Liver (tissue), 3 donors: ENCODE measurements at regions not wholly inside any gene's neighbourhood (a gene's known extent, or its start where the extent isn't known, plus 50 kb on each side); places are given as distances from the start of the nearest gene placed in this dataset.

Source experiments
- EGR1 ChIP-seq, 2 donors: IDR thresholded peaks; 2 replicates each; pipeline ENCODE4 v1.6.1; 2016 to 2018; ENCODE audit warnings: antibody characterized with exemption in 2 of 2, low read depth in 2 of 2
- FOXA1 ChIP-seq: IDR thresholded peaks from 2 replicates; pipeline ENCODE4 v1.6.1; 2016; ENCODE audit warnings: antibody characterized with exemption
- GABPA ChIP-seq, 2 donors: IDR thresholded peaks in 1 of 2; conservative IDR thresholded peaks in 1 of 2; 2 replicates each; pipeline ENCODE4 v1.6.1; 2016; ENCODE audit warnings: antibody characterized with exemption in 2 of 2, mild to moderate bottlenecking in 1 of 2, moderate library complexity in 1 of 2
- JUND ChIP-seq, 2 donors: IDR thresholded peaks; 2 replicates each; pipeline ENCODE4 v1.6.1; 2016; ENCODE audit warnings: antibody characterized with exemption in 2 of 2
- NR2F2 ChIP-seq: IDR thresholded peaks from 2 replicates; pipeline ENCODE4 v1.6.1; 2016; ENCODE audit warnings: antibody characterized with exemption
- RAD21 ChIP-seq, 2 donors: IDR thresholded peaks; 2 replicates each; pipeline ENCODE4 v1.6.1; 2016; ENCODE audit warnings: antibody characterized with exemption in 2 of 2, mild to moderate bottlenecking in 2 of 2
- REST ChIP-seq: IDR thresholded peaks from 2 replicates; pipeline ENCODE4 v1.6.1; 2016; ENCODE audit warnings: antibody characterized with exemption, mild to moderate bottlenecking
- RXRA ChIP-seq, 2 donors: IDR thresholded peaks; 2 replicates each; pipeline ENCODE4 v1.6.1; 2017 to 2018; ENCODE audit warnings: antibody characterized with exemption in 2 of 2, mild to moderate bottlenecking in 1 of 2
- SP1 ChIP-seq: IDR thresholded peaks from 2 replicates; pipeline ENCODE4 v1.6.1; 2018; ENCODE audit warnings: antibody characterized with exemption, mild to moderate bottlenecking
- TAF1 ChIP-seq: conservative IDR thresholded peaks from 2 replicates; pipeline ENCODE4 v1.6.1; 2016; ENCODE audit warnings: antibody characterized with exemption, mild to moderate bottlenecking
- YY1 ChIP-seq: IDR thresholded peaks from 2 replicates; pipeline ENCODE4 v1.6.1; 2016; ENCODE audit warnings: antibody characterized with exemption, mild to moderate bottlenecking
- TF ChIP-seq, protein P1 (sequence below): fragments of 150-350 bp; IDR thresholded peaks from 2 replicates; pipeline ENCODE4 v1.5.1; 2017; ENCODE audit warnings: improper control_type of control experiment, low read depth, low read length; ENCODE audit not compliant: missing input control
- TF ChIP-seq, protein P2 (sequence below): IDR thresholded peaks from 2 replicates; pipeline ENCODE4 v1.6.1; 2016; ENCODE audit warnings: antibody characterized with exemption
- donor health status: healthy.
- donor health status: healthy.

DNA sequence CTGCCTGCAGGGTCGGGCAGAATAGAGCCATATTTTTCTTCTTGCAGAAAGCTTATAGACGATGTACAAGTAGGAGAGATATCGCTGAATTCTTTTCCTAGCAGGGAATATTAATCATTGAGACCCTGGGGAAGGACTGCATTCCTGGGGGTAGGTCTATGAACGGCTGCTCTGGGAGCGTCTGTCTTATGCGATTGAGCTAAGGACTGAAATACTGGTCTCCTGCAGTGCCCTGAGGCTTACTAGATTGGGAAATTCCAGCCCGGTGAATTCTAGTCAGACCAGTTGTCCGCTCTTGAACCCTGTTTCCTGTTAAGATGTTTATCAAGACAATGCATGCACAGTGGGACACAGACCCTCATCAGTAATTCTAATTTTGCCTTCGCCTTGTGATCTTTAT lies 59.8 kb upstream of the UBAC2 start:
- TF ChIP-seq, protein P1, sequence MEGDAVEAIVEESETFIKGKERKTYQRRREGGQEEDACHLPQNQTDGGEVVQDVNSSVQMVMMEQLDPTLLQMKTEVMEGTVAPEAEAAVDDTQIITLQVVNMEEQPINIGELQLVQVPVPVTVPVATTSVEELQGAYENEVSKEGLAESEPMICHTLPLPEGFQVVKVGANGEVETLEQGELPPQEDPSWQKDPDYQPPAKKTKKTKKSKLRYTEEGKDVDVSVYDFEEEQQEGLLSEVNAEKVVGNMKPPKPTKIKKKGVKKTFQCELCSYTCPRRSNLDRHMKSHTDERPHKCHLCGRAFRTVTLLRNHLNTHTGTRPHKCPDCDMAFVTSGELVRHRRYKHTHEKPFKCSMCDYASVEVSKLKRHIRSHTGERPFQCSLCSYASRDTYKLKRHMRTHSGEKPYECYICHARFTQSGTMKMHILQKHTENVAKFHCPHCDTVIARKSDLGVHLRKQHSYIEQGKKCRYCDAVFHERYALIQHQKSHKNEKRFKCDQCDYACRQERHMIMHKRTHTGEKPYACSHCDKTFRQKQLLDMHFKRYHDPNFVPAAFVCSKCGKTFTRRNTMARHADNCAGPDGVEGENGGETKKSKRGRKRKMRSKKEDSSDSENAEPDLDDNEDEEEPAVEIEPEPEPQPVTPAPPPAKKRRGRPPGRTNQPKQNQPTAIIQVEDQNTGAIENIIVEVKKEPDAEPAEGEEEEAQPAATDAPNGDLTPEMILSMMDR = no peak
- TF ChIP-seq RAD21 (IDR thresholded peaks at IDR 0.05) (no peak), FOXA1 (no peak), EGR1 (IDR thresholded peaks at IDR 0.05; ENCODE audit: low read depth in 2 of 2) (no peak), SP1 (no peak), REST (no peak), NR2F2 (no peak), TAF1 (no peak), YY1 (no peak), JUND (IDR thresholded peaks at IDR 0.05) (no peak), RXRA (IDR thresholded peaks at IDR 0.05) (no peak), GABPA (IDR thresholded peaks at IDR 0.05 in 1 of 2, conservative IDR thresholded peaks at IDR 0.05 in 1 of 2) (no peak)
- TF ChIP-seq, protein P2, sequence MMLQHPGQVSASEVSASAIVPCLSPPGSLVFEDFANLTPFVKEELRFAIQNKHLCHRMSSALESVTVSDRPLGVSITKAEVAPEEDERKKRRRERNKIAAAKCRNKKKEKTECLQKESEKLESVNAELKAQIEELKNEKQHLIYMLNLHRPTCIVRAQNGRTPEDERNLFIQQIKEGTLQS = no peak
